A673 (cell line): ENCODE measurements at regions not wholly inside any gene's neighbourhood (a gene's known extent, or its start where the extent isn't known, plus 50 kb on each side); places are given as distances from the start of the nearest gene placed in this dataset.

Experiments used
- CTCF ChIP-seq: fragments of 300-800, 200-600 bp; sonication (generic); conservative IDR thresholded peaks from 2 replicates; pipeline ENCODE4 v1.5.1; 2017; ENCODE audit warnings: low read depth, mild to moderate bottlenecking, antibody characterized with exemption, low read length, moderate library complexity, mixed read lengths
- EZH2 ChIP-seq: fragments of 200-600 bp; sonication (generic); IDR thresholded peaks from 2 replicates; pipeline ENCODE4 v1.6.1; 2017; ENCODE audit warnings: borderline replicate concordance, low read depth, mild to moderate bottlenecking, mixed read lengths, antibody characterized with exemption, low read length; ENCODE audit not compliant: poor library complexity, severe bottlenecking

GRCh38 chr12:127169321-127170181 is 1097.4 kb upstream of the TMEM132C start:
- TF ChIP-seq CTCF (no peak), EZH2 (no peak)
